ENCODE measurements at regions not wholly inside any gene's neighbourhood (a gene's known extent, or its start where the extent isn't known, plus 50 kb on each side); places are given as distances from the start of the nearest gene placed in this dataset.

GRCh38 chr13:106796280-106797047 is 228.5 kb upstream of the ARGLU1 start:
- no peak for DNase-seq (ENCODE audit: low read depth)

GRCh38 chr13:106795847-106796246 is 227.9 kb upstream of the ARGLU1 start:
- DNase-seq (ENCODE audit: low read depth), result no peak

GRCh38 chr13:106794117-106794516 is 226.2 kb upstream of the ARGLU1 start:
- DNase-seq (ENCODE audit: low read depth), result no peak

- DNase-seq (ENCODE audit: low read depth), result no peak
Measured at GRCh38 chr13:106789911-106790310, 222.0 kb upstream of the ARGLU1 start.

GRCh38 chr13:106786006-106786563 is 218.1 kb upstream of the ARGLU1 start:
- no peak for DNase-seq (ENCODE audit: low read depth)

- no peak for DNase-seq (ENCODE audit: low read depth)
Measured at GRCh38 chr13:106774621-106775020, 206.7 kb upstream of the ARGLU1 start.

- DNase-seq (ENCODE audit: low read depth), result no peak
Measured at GRCh38 chr13:106772006-106772601, 204.2 kb upstream of the ARGLU1 start.

GRCh38 chr13:106768991-106769390 is 201.1 kb upstream of the ARGLU1 start:
- no peak for DNase-seq (ENCODE audit: low read depth)

- no peak for DNase-seq (ENCODE audit: low read depth)
Measured at GRCh38 chr13:106762708-106763107, 194.8 kb upstream of the ARGLU1 start.

GRCh38 chr13:106756446-106756845 is 188.5 kb upstream of the ARGLU1 start:
- DNase-seq (ENCODE audit: low read depth), result no peak

GRCh38 chr13:106755542-106755941 is 187.6 kb upstream of the ARGLU1 start:
- no peak for DNase-seq (ENCODE audit: low read depth)

- DNase-seq (ENCODE audit: low read depth), result no peak
Measured at GRCh38 chr13:106753251-106753650, 185.3 kb upstream of the ARGLU1 start.

GRCh38 chr13:106752584-106753170 is 184.7 kb upstream of the ARGLU1 start:
- no peak for DNase-seq (ENCODE audit: low read depth)

GRCh38 chr13:106748785-106749184 is 180.8 kb upstream of the ARGLU1 start:
- no peak for DNase-seq (ENCODE audit: low read depth)

- DNase-seq (ENCODE audit: low read depth), result no peak
Measured at GRCh38 chr13:106744516-106744915, 176.6 kb upstream of the ARGLU1 start.

GRCh38 chr13:106738186-106738678 is 170.3 kb upstream of the ARGLU1 start:
- no peak for DNase-seq (ENCODE audit: low read depth)

GRCh38 chr13:106736941-106737340 is 169.0 kb upstream of the ARGLU1 start:
- DNase-seq (ENCODE audit: low read depth), result no peak

- DNase-seq (ENCODE audit: low read depth), result no peak
Measured at GRCh38 chr13:106734198-106734597, 166.3 kb upstream of the ARGLU1 start.

- DNase-seq (ENCODE audit: low read depth), result no peak
Measured at GRCh38 chr13:106723036-106723435, 155.1 kb upstream of the ARGLU1 start.

- no peak for DNase-seq (ENCODE audit: low read depth)
Measured at GRCh38 chr13:106722620-106723019, 154.7 kb upstream of the ARGLU1 start.

- DNase-seq (ENCODE audit: low read depth), result no peak
Measured at GRCh38 chr13:106721599-106721998, 153.7 kb upstream of the ARGLU1 start.

GRCh38 chr13:106714271-106714982 is 146.5 kb upstream of the ARGLU1 start:
- no peak for DNase-seq (ENCODE audit: low read depth)
